ENCODE measurements at regions not wholly inside any gene's neighbourhood (a gene's known extent, or its start where the extent isn't known, plus 50 kb on each side); places are given as distances from the start of the nearest gene placed in this dataset.

DNA sequence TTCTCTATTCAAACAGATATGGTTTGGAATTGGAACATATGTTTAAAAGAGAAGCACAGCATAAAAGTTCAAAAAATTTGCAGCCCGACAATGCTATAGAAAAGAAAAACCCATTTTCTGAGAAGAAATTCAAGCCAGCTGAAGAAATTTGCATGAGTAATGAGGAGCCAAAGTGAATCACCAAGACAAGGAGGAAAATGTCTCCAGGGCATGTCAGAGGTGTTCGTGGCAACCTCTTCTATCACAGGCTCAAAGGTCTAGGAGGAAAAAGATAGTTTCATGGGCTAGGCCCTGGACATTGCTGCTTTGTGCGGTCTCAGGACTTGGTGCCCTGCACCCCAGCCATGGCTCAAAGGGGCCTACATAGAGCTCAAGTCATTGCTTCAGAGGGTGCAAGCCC is 134.8 kb upstream of the ADAMTS16 start:
- H3K4me2 ChIP-seq (replicated peaks; ENCODE audit: low read depth, low read length, poor library complexity, severe bottlenecking), result no peak overlapping the region
- POLR2A ChIA-PET, result no interaction called here
- ATAC-seq (ENCODE audit: low read depth) (no peak), DNase-seq (no peak)
- no peak overlapping the region for H3K4me3 ChIP-seq (ENCODE audit: control extremely low read depth in 1 of 5, extremely low read depth in 1 of 5, insufficient read depth in 1 of 5, low read depth in 2 of 5, low read length in 4 of 5)
- intact Hi-C loops (cut with micrococcal nuclease), result no loop called here
- no peaks in the 10 kb centered on the region for H3K4me1 ChIP-seq (ENCODE audit: control insufficient read depth in 2 of 2, insufficient read depth in 2 of 2, low read length in 2 of 2)
- CTCF ChIA-PET, result no interaction called here
- no peaks in the 10 kb centered on the region for H3K36me3 ChIP-seq (replicated peaks in 1 of 2; ENCODE audit: control extremely low read depth in 1 of 2, control insufficient read depth in 1 of 2, extremely low read depth in 1 of 2, insufficient read depth in 2 of 2, low read length in 1 of 2)
- WGBS (ENCODE audit: insufficient coverage), result 87% methylated on average over 3 of the region's 3 CpGs
- peaks cover 3% of the 10 kb centered on the region for H3K9me3 Mint-ChIP-seq (ENCODE audit: insufficient read depth)
- H3K27me3 ChIP-seq (replicated peaks in 1 of 4; ENCODE audit: control extremely low read depth in 1 of 4, control insufficient read depth in 3 of 4, insufficient read depth in 4 of 4, low read length in 3 of 4), result no peaks in the 10 kb centered on the region
- no peaks in the 10 kb centered on the region for H3K27me3 Mint-ChIP-seq
- H3K27ac ChIP-seq (ENCODE audit: low read length in 2 of 2), result no peak overlapping the region
- no peak overlapping the region for H2AFZ ChIP-seq (ENCODE audit: insufficient read depth, low read depth, low read length, poor library complexity, severe bottlenecking)
- TF ChIP-seq, protein P1, sequence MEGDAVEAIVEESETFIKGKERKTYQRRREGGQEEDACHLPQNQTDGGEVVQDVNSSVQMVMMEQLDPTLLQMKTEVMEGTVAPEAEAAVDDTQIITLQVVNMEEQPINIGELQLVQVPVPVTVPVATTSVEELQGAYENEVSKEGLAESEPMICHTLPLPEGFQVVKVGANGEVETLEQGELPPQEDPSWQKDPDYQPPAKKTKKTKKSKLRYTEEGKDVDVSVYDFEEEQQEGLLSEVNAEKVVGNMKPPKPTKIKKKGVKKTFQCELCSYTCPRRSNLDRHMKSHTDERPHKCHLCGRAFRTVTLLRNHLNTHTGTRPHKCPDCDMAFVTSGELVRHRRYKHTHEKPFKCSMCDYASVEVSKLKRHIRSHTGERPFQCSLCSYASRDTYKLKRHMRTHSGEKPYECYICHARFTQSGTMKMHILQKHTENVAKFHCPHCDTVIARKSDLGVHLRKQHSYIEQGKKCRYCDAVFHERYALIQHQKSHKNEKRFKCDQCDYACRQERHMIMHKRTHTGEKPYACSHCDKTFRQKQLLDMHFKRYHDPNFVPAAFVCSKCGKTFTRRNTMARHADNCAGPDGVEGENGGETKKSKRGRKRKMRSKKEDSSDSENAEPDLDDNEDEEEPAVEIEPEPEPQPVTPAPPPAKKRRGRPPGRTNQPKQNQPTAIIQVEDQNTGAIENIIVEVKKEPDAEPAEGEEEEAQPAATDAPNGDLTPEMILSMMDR (IDR thresholded peaks at IDR 0.05), result no peak
- TF ChIP-seq EZH2 (IDR thresholded peaks at IDR 0.05; ENCODE audit: borderline replicate concordance, insufficient read depth, low read depth, low read length, poor library complexity, severe bottlenecking), result no peak
- H3K79me2 ChIP-seq (ENCODE audit: control insufficient read depth, insufficient read depth, low read length), result no peaks in the 10 kb centered on the region
- H3K9me3 ChIP-seq (ENCODE audit: control extremely low read depth in 1 of 3, control insufficient read depth in 2 of 3, insufficient read depth in 1 of 3, low read length in 2 of 3), result no peaks in the 10 kb centered on the region
- H3K9ac ChIP-seq (ENCODE audit: low read length), result no peak overlapping the region
- no peaks in the 10 kb centered on the region for H4K20me1 ChIP-seq (ENCODE audit: control insufficient read depth, insufficient read depth, low read length, poor library complexity, severe bottlenecking)
- H3K27ac Mint-ChIP-seq, result no peak overlapping the region
- no peak overlapping the region for H3K4me3 Mint-ChIP-seq
- H3K4me1 Mint-ChIP-seq, result no peaks in the 10 kb centered on the region

DNA sequence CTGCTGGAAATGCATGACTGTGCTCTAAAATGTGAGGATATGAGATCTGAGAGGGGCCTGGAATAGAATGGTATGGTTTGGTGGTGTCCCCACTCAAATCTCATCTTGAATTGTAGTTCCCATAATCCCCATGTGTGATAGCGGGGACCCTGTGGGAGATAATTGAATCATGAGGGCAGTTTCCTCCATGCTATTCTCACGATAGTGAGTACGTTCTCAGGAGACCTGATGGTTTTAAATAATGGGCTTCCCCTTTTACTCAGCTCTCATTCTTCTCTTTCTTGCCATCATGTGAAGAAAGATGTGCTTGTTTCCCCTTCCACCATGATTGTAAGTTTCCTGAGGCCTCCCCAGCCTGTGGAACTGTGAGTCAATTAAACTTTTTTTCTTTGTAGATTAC is 133.6 kb upstream of the ADAMTS16 start:
- TF ChIP-seq, protein P1 (IDR thresholded peaks at IDR 0.05), result no peak
- TF ChIP-seq EZH2 (IDR thresholded peaks at IDR 0.05; ENCODE audit: borderline replicate concordance, insufficient read depth, low read depth, low read length, poor library complexity, severe bottlenecking), result no peak

More for the DNA sequence above, 133.6 kb upstream of the ADAMTS16 start:
- Histone ChIP-seq H2AFZ (ENCODE audit: insufficient read depth, low read depth, low read length, poor library complexity, severe bottlenecking) (no peak overlapping the region), H3K36me3 (replicated peaks in 1 of 2; ENCODE audit: control extremely low read depth in 1 of 2, control insufficient read depth in 1 of 2, extremely low read depth in 1 of 2, insufficient read depth in 2 of 2, low read length in 1 of 2) (no peaks in the 10 kb centered on the region), H3K9ac (ENCODE audit: low read length) (no peak overlapping the region), H3K27me3 (replicated peaks in 1 of 4; ENCODE audit: control extremely low read depth in 1 of 4, control insufficient read depth in 3 of 4, insufficient read depth in 4 of 4, low read length in 3 of 4) (no peaks in the 10 kb centered on the region), H3K27ac (ENCODE audit: low read length in 2 of 2) (no peak overlapping the region), H3K79me2 (ENCODE audit: control insufficient read depth, insufficient read depth, low read length) (no peaks in the 10 kb centered on the region), H3K9me3 (ENCODE audit: control extremely low read depth in 1 of 3, control insufficient read depth in 2 of 3, insufficient read depth in 1 of 3, low read length in 2 of 3) (peaks cover 0 to 3% (median 0%) of the 10 kb centered on the region in 3 donors), H3K4me2 (replicated peaks; ENCODE audit: low read depth, low read length, poor library complexity, severe bottlenecking) (no peak overlapping the region), H3K4me1 (ENCODE audit: control insufficient read depth in 2 of 2, insufficient read depth in 2 of 2, low read length in 2 of 2) (no peaks in the 10 kb centered on the region), H3K4me3 (ENCODE audit: control extremely low read depth in 1 of 5, extremely low read depth in 1 of 5, insufficient read depth in 1 of 5, low read depth in 2 of 5, low read length in 4 of 5) (no peak overlapping the region), H4K20me1 (ENCODE audit: control insufficient read depth, insufficient read depth, low read length, poor library complexity, severe bottlenecking) (no peaks in the 10 kb centered on the region)
- Mint-ChIP-seq H3K9me3 (ENCODE audit: insufficient read depth) (peaks cover 3% of the 10 kb centered on the region), H3K4me1 (no peaks in the 10 kb centered on the region), H3K27me3 (no peaks in the 10 kb centered on the region), H3K4me3 (no peak overlapping the region), H3K27ac (no peak overlapping the region)
- intact Hi-C loops (cut with micrococcal nuclease), result no loop called here
- CTCF ChIA-PET, result no interaction called here
- POLR2A ChIA-PET, result no interaction called here
- DNase-seq (no peak), ATAC-seq (ENCODE audit: low read depth) (no peak)
- no CpG with 5 or more reads among the region's 3 CpGs for WGBS (ENCODE audit: insufficient coverage)
